ENCODE measurements at regions not wholly inside any gene's neighbourhood (a gene's known extent, or its start where the extent isn't known, plus 50 kb on each side); places are given as distances from the start of the nearest gene placed in this dataset.

DNA sequence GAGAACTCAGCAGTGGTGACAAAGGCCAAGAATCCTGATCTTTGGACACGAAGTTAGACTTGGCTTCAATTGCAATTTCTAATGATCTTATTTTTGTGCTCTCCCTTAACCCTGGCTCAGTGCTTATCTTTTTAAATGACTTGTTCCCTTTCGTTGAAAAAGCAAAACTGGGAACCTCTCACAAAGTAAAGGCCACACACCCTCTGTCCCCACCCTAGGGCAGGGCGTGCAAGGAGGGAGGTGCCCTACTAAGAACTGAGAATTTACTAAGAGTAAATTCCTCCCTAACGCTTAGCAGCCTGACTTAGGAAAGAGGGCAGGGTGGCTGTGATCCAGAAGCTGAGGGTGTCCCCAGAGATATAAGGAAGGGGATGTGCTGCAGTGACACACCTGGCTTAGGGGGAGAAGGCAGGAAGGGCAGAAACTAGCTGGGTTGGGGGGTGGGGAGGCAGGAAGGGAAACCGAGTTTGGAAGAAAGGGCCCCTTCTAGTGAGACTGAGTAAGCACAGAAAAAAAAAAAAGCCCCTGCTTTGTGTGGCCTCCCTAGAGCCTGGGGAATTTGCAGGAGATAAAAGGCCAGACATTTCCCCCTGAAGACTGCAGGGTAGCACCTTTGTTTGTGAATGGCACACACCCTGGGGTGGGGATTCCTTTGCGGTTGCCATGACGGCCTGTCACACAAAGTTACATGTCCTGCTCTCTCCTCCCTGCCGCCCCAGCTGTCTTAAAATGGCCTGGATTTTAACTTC lies 435.1 kb downstream of the EFNB2 start:
- Histone ChIP-seq H3K27me3 (no peaks in the 10 kb centered on the region), H3K9me3 (no peaks in the 10 kb centered on the region), H3K36me3 (no peaks in the 10 kb centered on the region), H3K27ac (no peak overlapping the region), H3K4me1 (no peaks in the 10 kb centered on the region), H3K4me3 (no peak overlapping the region)
- no peak for DNase-seq (ENCODE audit: low spot score in 2 of 2)
- TF ChIP-seq, protein P1, sequence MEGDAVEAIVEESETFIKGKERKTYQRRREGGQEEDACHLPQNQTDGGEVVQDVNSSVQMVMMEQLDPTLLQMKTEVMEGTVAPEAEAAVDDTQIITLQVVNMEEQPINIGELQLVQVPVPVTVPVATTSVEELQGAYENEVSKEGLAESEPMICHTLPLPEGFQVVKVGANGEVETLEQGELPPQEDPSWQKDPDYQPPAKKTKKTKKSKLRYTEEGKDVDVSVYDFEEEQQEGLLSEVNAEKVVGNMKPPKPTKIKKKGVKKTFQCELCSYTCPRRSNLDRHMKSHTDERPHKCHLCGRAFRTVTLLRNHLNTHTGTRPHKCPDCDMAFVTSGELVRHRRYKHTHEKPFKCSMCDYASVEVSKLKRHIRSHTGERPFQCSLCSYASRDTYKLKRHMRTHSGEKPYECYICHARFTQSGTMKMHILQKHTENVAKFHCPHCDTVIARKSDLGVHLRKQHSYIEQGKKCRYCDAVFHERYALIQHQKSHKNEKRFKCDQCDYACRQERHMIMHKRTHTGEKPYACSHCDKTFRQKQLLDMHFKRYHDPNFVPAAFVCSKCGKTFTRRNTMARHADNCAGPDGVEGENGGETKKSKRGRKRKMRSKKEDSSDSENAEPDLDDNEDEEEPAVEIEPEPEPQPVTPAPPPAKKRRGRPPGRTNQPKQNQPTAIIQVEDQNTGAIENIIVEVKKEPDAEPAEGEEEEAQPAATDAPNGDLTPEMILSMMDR (IDR thresholded peaks at IDR 0.05), result no peak
- intact Hi-C loops (cut with DNase I), result no loop called here

DNA sequence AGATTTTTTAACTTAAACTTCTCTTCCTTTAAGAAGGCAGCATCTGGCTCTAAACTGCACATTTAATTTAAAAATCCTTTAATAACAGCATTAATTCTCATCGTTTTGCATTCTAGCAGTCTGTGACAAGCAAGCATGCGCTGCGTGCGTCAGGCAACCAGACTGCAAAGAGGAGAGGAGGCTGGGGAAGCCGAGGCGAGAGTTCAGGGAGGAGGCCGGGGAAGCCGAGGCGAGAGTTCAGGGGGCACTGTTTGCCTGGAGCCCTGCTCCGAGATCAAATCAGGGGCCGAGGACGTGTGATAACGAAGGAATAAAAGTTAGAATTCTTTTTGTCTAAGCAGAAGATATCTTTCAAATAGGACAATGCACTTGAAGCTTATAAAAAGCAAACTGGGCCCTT lies 435.7 kb downstream of the EFNB2 start:
- no peak for DNase-seq (ENCODE audit: low spot score in 2 of 2)
- Histone ChIP-seq H3K27me3 (no peaks in the 10 kb centered on the region), H3K4me1 (no peaks in the 10 kb centered on the region), H3K36me3 (no peaks in the 10 kb centered on the region), H3K27ac (no peak overlapping the region), H3K9me3 (no peaks in the 10 kb centered on the region), H3K4me3 (no peak overlapping the region)
- TF ChIP-seq, protein P1 (IDR thresholded peaks at IDR 0.05), result no peak
- intact Hi-C loops (cut with DNase I), result no loop called here

DNA sequence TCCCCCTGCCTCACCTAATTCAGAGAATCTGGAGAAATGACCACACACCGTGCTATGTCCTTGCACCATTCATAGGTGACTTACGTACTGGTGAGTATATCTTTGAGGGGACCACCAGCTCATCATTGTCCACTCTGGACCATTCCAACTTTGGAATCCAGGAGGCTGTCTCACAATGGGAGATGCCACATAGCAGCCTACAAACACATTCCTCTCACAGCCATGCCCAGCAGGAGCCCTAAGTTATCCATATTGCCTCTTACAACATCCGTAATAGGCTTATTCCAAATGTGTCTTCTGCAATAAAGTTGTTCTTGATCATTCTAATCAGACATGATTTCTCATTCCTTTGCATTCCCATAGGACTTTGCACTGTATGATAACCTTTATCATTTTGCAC lies 436.7 kb downstream of the EFNB2 start:
- Histone ChIP-seq H3K27ac (no peak overlapping the region), H3K4me3 (no peak overlapping the region), H3K4me1 (no peaks in the 10 kb centered on the region), H3K27me3 (no peaks in the 10 kb centered on the region), H3K36me3 (no peaks in the 10 kb centered on the region), H3K9me3 (no peaks in the 10 kb centered on the region)
- DNase-seq (ENCODE audit: low spot score in 2 of 2), result no peak
- intact Hi-C loops (cut with DNase I), result no loop called here
- TF ChIP-seq, protein P1 (IDR thresholded peaks at IDR 0.05), result no peak

DNA sequence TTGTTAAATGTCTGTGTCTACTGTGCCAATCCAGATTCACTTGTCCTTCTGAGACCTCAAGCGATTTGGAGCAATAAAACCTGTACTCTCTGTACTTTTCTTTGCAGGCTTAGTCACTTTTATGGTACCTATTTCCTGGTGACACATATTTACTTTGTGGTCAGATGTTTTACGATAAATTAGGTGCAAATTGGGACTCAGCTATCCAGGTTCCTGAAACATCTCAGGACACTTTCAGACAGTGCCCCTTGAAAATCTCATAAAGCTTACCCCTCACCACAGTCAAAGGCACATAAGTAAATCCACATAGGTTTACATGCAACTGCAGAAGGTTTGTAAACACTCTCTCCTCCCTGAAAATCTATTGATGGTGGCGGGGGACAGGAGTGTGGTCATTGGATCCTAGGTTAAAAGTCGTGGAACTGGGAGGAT lies 438.8 kb downstream of the EFNB2 start:
- no peak overlapping the region for H3K27ac ChIP-seq
- intact Hi-C loops (cut with DNase I), result no loop called here
- TF ChIP-seq, protein P1 (IDR thresholded peaks at IDR 0.05), result no peak

DNA sequence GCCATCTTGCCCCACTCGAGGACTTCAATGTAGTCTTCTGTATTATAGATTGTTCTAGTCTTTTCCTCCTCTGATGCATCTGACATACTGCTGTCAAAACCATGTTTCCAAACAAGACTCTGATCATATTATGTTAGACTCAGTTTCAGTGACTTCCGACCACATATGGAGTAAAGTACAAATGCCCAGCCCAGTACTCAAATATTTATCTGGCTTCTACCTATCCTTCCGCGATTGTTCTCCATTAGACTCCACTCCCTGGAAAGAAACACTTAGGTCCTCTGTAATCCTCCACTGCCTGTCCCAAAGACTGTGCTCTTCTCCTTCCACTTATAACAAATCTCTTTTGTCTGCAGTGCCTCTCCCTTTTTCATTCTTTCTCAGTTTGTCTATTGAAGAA lies 439.5 kb downstream of the EFNB2 start:
- DNase-seq (ENCODE audit: low spot score in 2 of 2), result no peak
- H3K27ac ChIP-seq, result no peak overlapping the region

More for the DNA sequence above, 438.8 kb downstream of the EFNB2 start:
- no peaks in the 10 kb centered on the region for H3K4me1 ChIP-seq
- no peaks in the 10 kb centered on the region for H3K9me3 ChIP-seq
- no peaks in the 10 kb centered on the region for H3K36me3 ChIP-seq
- no peak for DNase-seq (ENCODE audit: low spot score in 2 of 2)
- H3K4me3 ChIP-seq, result no peak overlapping the region
- no peaks in the 10 kb centered on the region for H3K27me3 ChIP-seq

More for the DNA sequence above, 439.5 kb downstream of the EFNB2 start:
- Histone ChIP-seq H3K27me3 (no peaks in the 10 kb centered on the region), H3K36me3 (no peaks in the 10 kb centered on the region), H3K4me3 (no peak overlapping the region), H3K4me1 (no peaks in the 10 kb centered on the region), H3K9me3 (no peaks in the 10 kb centered on the region)
- TF ChIP-seq, protein P1 (IDR thresholded peaks at IDR 0.05), result no peak
- intact Hi-C loops (cut with DNase I), result no loop called here

Measured in ascending aorta (tissue), 2 donors.